ENCODE measurements at regions not wholly inside any gene's neighbourhood (a gene's known extent, or its start where the extent isn't known, plus 50 kb on each side); places are given as distances from the start of the nearest gene placed in this dataset.

- no peak for DNase-seq (ENCODE audit: low spot score)
Observed at GRCh38 chr16:87052506-87052905, 264.7 kb downstream of the C16orf95 start.

GRCh38 chr16:87053016-87053982 lies 263.9 kb downstream of the C16orf95 start:
- DNase-seq (ENCODE audit: low spot score) = no peak

- no peak for DNase-seq (ENCODE audit: low spot score)
Observed at GRCh38 chr16:87054154-87054553, 263.0 kb downstream of the C16orf95 start.

- no peak for DNase-seq (ENCODE audit: low spot score)
Observed at GRCh38 chr16:87054856-87055255, 262.3 kb downstream of the C16orf95 start.

- peak; percentile 71 for DNase-seq (ENCODE audit: low spot score)
Observed at GRCh38 chr16:87056083-87056482, 261.1 kb downstream of the C16orf95 start.

- DNase-seq (ENCODE audit: low spot score) = no peak
Observed at GRCh38 chr16:87056551-87056950, 260.6 kb downstream of the C16orf95 start.

- DNase-seq (ENCODE audit: low spot score) = no peak
Observed at GRCh38 chr16:87057211-87057881, 259.8 kb downstream of the C16orf95 start.

GRCh38 chr16:87057951-87058560 lies 259.1 kb downstream of the C16orf95 start:
- DNase-seq (ENCODE audit: low spot score) = no peak

- DNase-seq (ENCODE audit: low spot score) = no peak
Observed at GRCh38 chr16:87058728-87059250, 258.4 kb downstream of the C16orf95 start.

- DNase-seq (ENCODE audit: low spot score) = peak; percentile 75
Observed at GRCh38 chr16:87060034-87060986, 256.9 kb downstream of the C16orf95 start.

GRCh38 chr16:87061243-87061920 lies 255.8 kb downstream of the C16orf95 start:
- DNase-seq (ENCODE audit: low spot score) = no peak

GRCh38 chr16:87062569-87063442 lies 254.4 kb downstream of the C16orf95 start:
- DNase-seq (ENCODE audit: low spot score) = peak; percentile 92

GRCh38 chr16:87063543-87063942 lies 253.6 kb downstream of the C16orf95 start:
- DNase-seq (ENCODE audit: low spot score) = no peak

- DNase-seq (ENCODE audit: low spot score) = no peak
Observed at GRCh38 chr16:87064731-87065445, 252.3 kb downstream of the C16orf95 start.

GRCh38 chr16:87065446-87066132 lies 251.6 kb downstream of the C16orf95 start:
- DNase-seq (ENCODE audit: low spot score) = no peak

GRCh38 chr16:87066133-87067002 lies 250.8 kb downstream of the C16orf95 start:
- no peak for DNase-seq (ENCODE audit: low spot score)

GRCh38 chr16:87067003-87067556 lies 250.1 kb downstream of the C16orf95 start:
- no peak for DNase-seq (ENCODE audit: low spot score)

Measured in AG08396 (cell line).